Mesendoderm (in vitro differentiated cells): ENCODE measurements at regions not wholly inside any gene's neighbourhood (a gene's known extent, or its start where the extent isn't known, plus 50 kb on each side); places are given as distances from the start of the nearest gene placed in this dataset.

ENCODE experiments used
- DNase-seq: peaks from one replicate; pipeline ENCODE4 v3.0.0; 2013
- H2AK5ac ChIP-seq: 2 replicates; pipeline ENCODE4 v1.6.1; 2013; ENCODE audit warnings: low read length, inconsistent platforms
- H2BK120ac ChIP-seq: 2 replicates; pipeline ENCODE4 v1.6.1; 2013; ENCODE audit warnings: low read depth, mild to moderate bottlenecking, low read length, moderate library complexity, mixed read lengths
- H2BK15ac ChIP-seq: replicated peaks from 2 replicates; pipeline ENCODE4 v1.6.1; 2013; ENCODE audit warnings: low read depth, mild to moderate bottlenecking, moderate library complexity
- H2BK5ac ChIP-seq: 2 replicates; pipeline ENCODE4 v1.6.1; 2013; ENCODE audit warnings: low read length, inconsistent platforms
- H3K18ac ChIP-seq: 2 replicates; pipeline ENCODE4 v1.6.1; 2013; ENCODE audit warnings: mild to moderate bottlenecking, low read length, mixed read lengths
- H3K23ac ChIP-seq: one replicate; pipeline ENCODE4 v1.6.1; 2013; ENCODE audit warnings: low read length
- H3K27ac ChIP-seq: 2 replicates; pipeline ENCODE4 v1.5.1; 2013; ENCODE audit warnings: low read depth, mild to moderate bottlenecking, inconsistent platforms, low read length, moderate library complexity
- H3K27me3 ChIP-seq: 2 replicates; pipeline ENCODE4 v1.6.1; 2013; ENCODE audit warnings: low read length, control low read depth, mild to moderate bottlenecking, inconsistent platforms; ENCODE audit not compliant: insufficient read depth, poor library complexity
- H3K36me3 ChIP-seq: 2 replicates; pipeline ENCODE4 v1.6.1; 2013; ENCODE audit warnings: low read length, inconsistent platforms; ENCODE audit not compliant: control insufficient read depth, insufficient read depth
- H3K4ac ChIP-seq: one replicate; pipeline ENCODE4 v1.6.1; 2013; ENCODE audit warnings: low read depth, mild to moderate bottlenecking, low read length, moderate library complexity
- H3K4me1 ChIP-seq: 2 replicates; pipeline ENCODE4 v1.6.1; 2013; ENCODE audit warnings: low read depth, low read length, inconsistent platforms; ENCODE audit not compliant: control insufficient read depth
- H3K4me2 ChIP-seq: 2 replicates; pipeline ENCODE4 v1.6.1; 2013; ENCODE audit warnings: low read length
- H3K4me3 ChIP-seq: 2 replicates; pipeline ENCODE4 v1.5.1; 2013; ENCODE audit warnings: mild to moderate bottlenecking, low read length
- H3K56ac ChIP-seq: one replicate; pipeline ENCODE4 v1.6.1; 2013; ENCODE audit warnings: low read length
- H3K79me1 ChIP-seq: 2 replicates; pipeline ENCODE4 v1.6.1; 2013; ENCODE audit warnings: low read length, inconsistent platforms
- H3K79me2 ChIP-seq: 2 replicates; pipeline ENCODE4 v1.6.1; 2013; ENCODE audit warnings: mild to moderate bottlenecking, low read length; ENCODE audit not compliant: control insufficient read depth, insufficient read depth
- H3K9ac ChIP-seq: 2 replicates; pipeline ENCODE4 v1.6.1; 2013; ENCODE audit warnings: low read length, inconsistent platforms
- H4K5ac ChIP-seq: one replicate; pipeline ENCODE4 v1.6.1; 2013; ENCODE audit warnings: low read length
- H4K8ac ChIP-seq: one replicate; pipeline ENCODE4 v1.6.1; 2013; ENCODE audit warnings: low read depth, mild to moderate bottlenecking, control low read depth, low read length, moderate library complexity
- whole genome bisulfite sequencing: extraction: QIAGEN DNeasy Blood & Tissue Kit; methylation state at CpG from one replicate; pipeline ENCODE4 v1.1.7; 2013; ENCODE audit warnings: low lambda C conversion rate, missing lambda C conversion rate; ENCODE audit not compliant: insufficient coverage; ENCODE audit errors: extremely low coverage; 5-methylcytosine and 5-hydroxymethylcytosine counted together

DNA sequence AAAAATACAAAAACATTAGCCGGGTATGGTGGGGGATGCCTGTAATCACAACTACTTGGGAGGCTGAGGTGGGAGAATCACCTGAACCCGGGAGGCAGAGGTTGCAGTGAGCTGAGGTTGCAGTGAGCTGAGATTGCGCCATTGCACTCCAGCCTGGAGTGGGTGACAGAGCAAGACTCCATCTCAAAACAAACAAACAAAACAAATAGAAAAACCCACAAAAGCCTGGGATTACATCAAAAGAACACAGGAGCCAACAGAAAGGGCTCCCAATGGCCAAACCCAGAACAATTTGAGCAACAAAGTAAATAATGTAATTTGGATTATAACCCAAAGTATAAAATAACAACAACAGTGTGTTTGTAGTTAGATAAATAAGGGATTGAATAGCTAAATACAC lies 159.8 kb downstream of the UXS1 start:
- Histone ChIP-seq H3K27ac (no peak overlapping the region), H3K4ac (no peak overlapping the region), H3K4me3 (no peak overlapping the region), H3K9ac (no peak overlapping the region), H3K4me2 (no peak overlapping the region), H3K79me2 (no peaks in the 10 kb centered on the region), H4K8ac (no peak overlapping the region), H4K5ac (no peak overlapping the region), H2BK120ac (no peak overlapping the region), H3K18ac (no peak overlapping the region), H2BK5ac (no peak overlapping the region), H3K23ac (no peak overlapping the region), H3K56ac (no peak overlapping the region), H2AK5ac (no peak overlapping the region), H3K79me1 (no peaks in the 10 kb centered on the region), H3K27me3 (no peaks in the 10 kb centered on the region), H3K36me3 (no peaks in the 10 kb centered on the region), H2BK15ac (no peak overlapping the region), H3K4me1 (no peaks in the 10 kb centered on the region)
- no peak for DNase-seq
- WGBS, result no CpG with 5 or more reads among the region's 3 CpGs

DNA sequence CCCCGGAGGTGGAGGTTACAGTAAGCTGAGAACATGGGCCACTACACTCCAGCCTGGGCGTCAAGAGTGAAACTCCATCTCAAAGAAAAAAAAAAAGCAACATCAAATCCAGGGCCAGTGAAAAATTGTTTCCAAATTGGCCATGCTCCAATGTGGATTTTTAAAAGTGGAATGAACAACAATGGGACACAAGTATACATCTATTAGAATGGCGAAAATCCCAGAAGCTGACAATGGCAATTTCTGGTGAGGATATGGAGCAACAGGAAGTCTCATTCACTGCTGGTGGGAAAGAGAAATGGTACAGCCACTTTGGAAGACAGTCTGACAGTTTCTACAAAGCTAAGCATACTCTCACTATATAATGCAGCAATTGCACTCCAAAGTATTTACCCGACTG lies 161.4 kb downstream of the UXS1 start:
- no peak overlapping the region for H3K4ac ChIP-seq
- H2BK15ac ChIP-seq, result no peak overlapping the region
- H3K56ac ChIP-seq, result no peak overlapping the region
- H3K23ac ChIP-seq, result no peak overlapping the region
- H2AK5ac ChIP-seq, result no peak overlapping the region
- H3K36me3 ChIP-seq, result no peaks in the 10 kb centered on the region
- H3K4me3 ChIP-seq, result no peak overlapping the region
- no peak for DNase-seq
- H3K9ac ChIP-seq, result no peak overlapping the region
- no peak overlapping the region for H2BK5ac ChIP-seq
- no CpG with 5 or more reads among the region's 4 CpGs for WGBS
- H3K4me2 ChIP-seq, result no peak overlapping the region
- no peak overlapping the region for H4K5ac ChIP-seq
- H3K27me3 ChIP-seq, result no peaks in the 10 kb centered on the region
- H2BK120ac ChIP-seq, result no peak overlapping the region
- H4K8ac ChIP-seq, result no peak overlapping the region
- no peak overlapping the region for H3K18ac ChIP-seq
- H3K79me2 ChIP-seq, result no peaks in the 10 kb centered on the region
- H3K27ac ChIP-seq, result no peak overlapping the region
- H3K4me1 ChIP-seq, result no peaks in the 10 kb centered on the region
- no peaks in the 10 kb centered on the region for H3K79me1 ChIP-seq

DNA sequence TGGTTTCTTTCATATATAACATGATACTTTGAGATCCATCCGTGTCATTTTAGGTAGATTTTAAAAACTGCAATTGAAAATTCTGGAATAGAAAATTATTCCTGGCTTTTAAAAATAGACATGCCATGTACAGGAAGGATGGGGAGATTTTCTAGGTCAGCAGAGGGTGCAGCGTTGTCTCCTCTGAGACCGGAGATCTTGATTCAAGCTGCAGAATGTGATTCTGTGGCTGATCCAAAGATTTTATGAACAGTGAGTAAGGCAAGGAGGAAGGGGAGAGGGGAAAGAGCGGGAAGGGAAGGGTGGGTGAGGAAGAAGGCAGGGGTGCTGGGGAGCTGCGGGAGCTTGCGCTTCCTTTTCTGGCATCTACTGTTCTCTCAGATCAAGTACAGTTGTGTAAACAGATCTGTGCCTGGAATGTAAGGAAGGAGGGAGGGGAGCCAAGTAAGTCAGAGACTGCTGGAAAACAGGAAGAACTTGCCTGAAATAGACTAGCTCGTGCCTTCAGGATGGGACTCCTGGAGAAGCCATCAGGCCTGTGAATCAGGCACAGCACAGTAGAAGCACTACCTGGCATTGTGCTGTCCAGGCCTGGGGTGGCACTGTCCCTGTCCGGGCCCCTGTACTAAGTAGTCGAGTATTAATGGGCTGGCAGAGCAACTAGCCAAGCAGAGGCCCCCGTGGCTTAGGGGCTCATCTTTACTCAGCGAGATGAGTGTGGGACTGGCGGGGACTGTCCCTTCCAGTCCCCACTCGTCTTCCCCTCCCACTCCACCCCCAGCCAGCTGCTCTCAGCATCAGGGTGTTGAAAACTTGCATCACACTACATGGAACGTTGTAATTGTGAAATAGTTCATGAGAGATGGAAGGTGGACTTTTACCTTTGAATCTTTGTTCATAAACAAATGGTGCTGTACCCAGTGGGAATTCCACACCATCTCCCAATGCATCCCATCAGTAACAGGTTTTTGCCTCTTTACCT lies 163.5 kb downstream of the UXS1 start:
- Histone ChIP-seq H3K27me3 (no peaks in the 10 kb centered on the region), H3K27ac (no peak overlapping the region), H3K9ac (no peak overlapping the region), H4K8ac (no peak overlapping the region), H3K18ac (no peak overlapping the region), H3K4me3 (no peak overlapping the region), H4K5ac (no peak overlapping the region), H3K79me1 (no peaks in the 10 kb centered on the region), H3K36me3 (no peaks in the 10 kb centered on the region), H3K23ac (no peak overlapping the region), H2BK5ac (no peak overlapping the region), H3K79me2 (no peaks in the 10 kb centered on the region), H3K4me2 (no peak overlapping the region), H3K4ac (no peak overlapping the region), H3K4me1 (no peaks in the 10 kb centered on the region), H2BK120ac (no peak overlapping the region), H2AK5ac (no peak overlapping the region), H2BK15ac (no peak overlapping the region), H3K56ac (no peak overlapping the region)
- no peak for DNase-seq
- WGBS, result no CpG with 5 or more reads among the region's 14 CpGs

DNA sequence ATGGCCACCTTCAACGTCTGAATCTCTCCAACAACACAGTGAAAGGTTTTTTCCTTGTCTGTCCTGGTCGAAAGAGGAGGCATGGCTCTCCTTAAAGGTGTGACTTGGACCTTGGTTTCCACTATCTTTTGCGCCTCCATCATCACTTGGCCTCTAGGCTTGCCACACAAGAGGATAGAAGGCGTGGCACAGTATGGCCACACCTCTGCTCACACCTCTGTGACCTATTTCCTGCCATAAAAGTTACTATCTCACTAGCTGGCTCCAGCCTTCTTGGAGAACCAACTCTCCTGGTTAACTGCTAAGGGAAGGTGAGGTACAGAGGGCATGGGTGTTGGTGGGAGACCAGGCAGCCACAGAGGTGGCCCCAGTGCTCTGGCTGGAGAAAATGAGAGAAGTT lies 165.9 kb downstream of the UXS1 start:
- Histone ChIP-seq H3K4me1 (no peaks in the 10 kb centered on the region), H4K5ac (no peak overlapping the region), H3K9ac (no peak overlapping the region), H2BK5ac (no peak overlapping the region), H3K18ac (no peak overlapping the region), H3K56ac (no peak overlapping the region), H2BK15ac (no peak overlapping the region), H3K4me2 (no peak overlapping the region), H4K8ac (no peak overlapping the region), H3K27ac (no peak overlapping the region), H2AK5ac (no peak overlapping the region), H3K23ac (no peak overlapping the region), H3K4ac (no peak overlapping the region), H3K79me2 (no peaks in the 10 kb centered on the region), H3K4me3 (no peak overlapping the region), H3K36me3 (no peaks in the 10 kb centered on the region), H3K27me3 (no peaks in the 10 kb centered on the region), H2BK120ac (no peak overlapping the region), H3K79me1 (no peaks in the 10 kb centered on the region)
- DNase-seq, result no peak
- no CpG with 5 or more reads among the region's 4 CpGs for WGBS

DNA sequence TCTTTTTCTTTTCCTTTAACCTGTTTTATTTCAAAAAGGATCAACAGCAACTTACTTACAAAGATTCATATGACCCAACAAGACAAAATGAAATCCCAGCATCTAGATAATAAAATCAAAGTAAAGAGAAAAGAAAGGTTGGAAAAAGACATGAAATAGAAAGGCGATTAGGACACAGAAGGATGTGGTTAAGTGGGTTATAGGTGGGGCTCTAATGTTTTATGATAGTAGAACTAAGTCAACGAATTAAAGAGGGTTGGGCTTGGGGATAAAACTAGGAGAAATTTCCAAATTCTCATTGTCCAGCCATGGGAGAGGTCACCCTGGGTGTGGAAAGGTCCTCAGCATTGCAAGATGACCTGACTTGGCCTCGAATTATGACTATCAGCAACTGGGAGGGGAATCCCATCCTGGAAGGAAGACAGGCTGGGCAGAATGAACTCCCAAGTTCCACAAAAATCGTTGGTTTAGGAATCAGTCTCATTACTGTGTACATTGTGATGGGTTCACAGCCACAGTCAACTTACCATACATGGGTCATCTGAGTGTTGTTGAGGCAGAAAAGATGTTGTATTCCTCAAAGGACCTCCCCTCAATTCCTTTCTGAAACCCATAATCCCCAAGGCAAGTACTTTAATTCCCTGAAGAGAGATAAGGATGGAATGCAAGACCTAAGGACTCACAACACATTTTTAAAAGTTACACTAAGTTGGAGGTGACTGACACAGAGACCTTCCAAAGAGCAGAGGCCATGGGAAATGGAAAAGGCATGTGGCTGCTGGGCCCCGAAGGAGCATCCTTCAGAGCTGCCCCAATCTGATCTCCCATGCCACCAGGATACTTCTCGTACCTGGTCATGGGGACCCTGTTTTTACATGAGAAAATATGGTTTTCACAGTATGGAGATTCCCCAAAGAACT lies 167.6 kb downstream of the UXS1 start:
- no peak for DNase-seq
- no peak overlapping the region for H2BK5ac ChIP-seq
- H2BK120ac ChIP-seq, result no peak overlapping the region
- no peak overlapping the region for H3K27ac ChIP-seq
- no peak overlapping the region for H4K5ac ChIP-seq
- H3K56ac ChIP-seq, result no peak overlapping the region
- H4K8ac ChIP-seq, result no peak overlapping the region
- H3K79me1 ChIP-seq, result no peaks in the 10 kb centered on the region
- no peaks in the 10 kb centered on the region for H3K27me3 ChIP-seq
- no peak overlapping the region for H3K18ac ChIP-seq
- H3K4ac ChIP-seq, result no peak overlapping the region
- no peaks in the 10 kb centered on the region for H3K79me2 ChIP-seq
- no peak overlapping the region for H3K9ac ChIP-seq
- no peak overlapping the region for H2AK5ac ChIP-seq
- H3K4me3 ChIP-seq, result no peak overlapping the region
- H3K23ac ChIP-seq, result no peak overlapping the region
- H3K4me1 ChIP-seq, result no peaks in the 10 kb centered on the region
- no peaks in the 10 kb centered on the region for H3K36me3 ChIP-seq
- WGBS, result 100% methylated on average over 1 of the region's 6 CpGs
- no peak overlapping the region for H2BK15ac ChIP-seq
- no peak overlapping the region for H3K4me2 ChIP-seq
